22Rv1 (cell line): ENCODE measurements at regions not wholly inside any gene's neighbourhood (a gene's known extent, or its start where the extent isn't known, plus 50 kb on each side); places are given as distances from the start of the nearest gene placed in this dataset.

Experiments used
- CTCF ChIP-seq: fragments of 450-650 bp; IDR thresholded peaks from 2 replicates; pipeline ENCODE4 v1.5.1; 2017; ENCODE audit warnings: mild to moderate bottlenecking
- ZFX ChIP-seq: fragments of 450-650 bp; IDR thresholded peaks from 2 replicates; pipeline ENCODE4 v1.6.1; 2017; ENCODE audit warnings: antibody characterized with exemption, borderline replicate concordance

GRCh38 chr4:30450474-30450873 is 269.7 kb upstream of the PCDH7 start:
- no peak for TF ChIP-seq CTCF
- no peak for TF ChIP-seq ZFX
